ENCODE measurements at regions not wholly inside any gene's neighbourhood (a gene's known extent, or its start where the extent isn't known, plus 50 kb on each side); places are given as distances from the start of the nearest gene placed in this dataset.

DNA sequence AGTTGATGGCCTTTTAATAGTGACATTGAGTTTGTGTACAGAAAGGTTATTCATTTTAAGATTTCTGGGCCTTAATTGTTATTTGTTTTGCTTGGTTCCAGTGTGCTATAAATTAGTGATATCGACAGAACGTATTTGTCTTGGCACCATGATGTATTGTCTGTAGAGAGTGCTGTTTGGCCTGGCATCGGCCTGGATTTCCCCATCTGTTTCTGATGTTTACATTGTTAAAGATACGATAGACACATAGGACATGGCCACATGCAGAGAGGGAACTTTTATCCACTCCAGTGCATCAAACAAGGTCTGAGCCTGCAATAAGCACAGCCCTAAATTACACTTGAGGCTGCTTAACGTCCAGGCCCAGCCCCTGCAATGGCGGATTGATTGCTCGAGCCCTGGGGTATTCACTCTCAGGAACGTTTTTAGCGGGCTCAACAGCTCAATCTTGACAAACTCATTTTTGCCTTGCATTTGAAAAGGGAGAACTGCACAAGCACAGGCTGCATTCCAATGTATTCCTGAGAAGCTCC lies 144.7 kb downstream of the SLC4A3 start:
- Histone ChIP-seq H3K4me1 (ENCODE audit: insufficient read depth, low read length) (no peaks in the 10 kb centered on the region), H3K4me2 (ENCODE audit: low read length) (no peak overlapping the region), H2AFZ (ENCODE audit: low read depth, low read length) (no peak overlapping the region), H3K27ac (ENCODE audit: low read depth, low read length) (no peak overlapping the region), H3K9me3 (ENCODE audit: insufficient read depth, low read depth, low read length) (no peaks in the 10 kb centered on the region), H3K27me3 (ENCODE audit: insufficient read depth, low read length) (no peaks in the 10 kb centered on the region), H3K4me3 (ENCODE audit: insufficient read depth, low read depth, low read length) (no peak overlapping the region), H4K20me1 (ENCODE audit: insufficient read depth, low read length) (no peaks in the 10 kb centered on the region), H3K79me2 (ENCODE audit: insufficient read depth, low read length) (no peaks in the 10 kb centered on the region), H3K9ac (ENCODE audit: low read length) (no peak overlapping the region), H3K36me3 (ENCODE audit: insufficient read depth, low read length) (no peaks in the 10 kb centered on the region)
- H3K4me3 Mint-ChIP-seq (ENCODE audit: unreplicated experiment), result no peak overlapping the region
- DNase-seq (ENCODE audit: low read depth) (no peak), FAIRE-seq (no peak)
- no peaks in the 10 kb centered on the region for H3K36me3 Mint-ChIP-seq (ENCODE audit: low read depth, unreplicated experiment)
- no peak for TF ChIP-seq EZH2 (IDR thresholded peaks at IDR 0.05; ENCODE audit: insufficient read depth, low read length)
- TF ChIP-seq, protein P1, sequence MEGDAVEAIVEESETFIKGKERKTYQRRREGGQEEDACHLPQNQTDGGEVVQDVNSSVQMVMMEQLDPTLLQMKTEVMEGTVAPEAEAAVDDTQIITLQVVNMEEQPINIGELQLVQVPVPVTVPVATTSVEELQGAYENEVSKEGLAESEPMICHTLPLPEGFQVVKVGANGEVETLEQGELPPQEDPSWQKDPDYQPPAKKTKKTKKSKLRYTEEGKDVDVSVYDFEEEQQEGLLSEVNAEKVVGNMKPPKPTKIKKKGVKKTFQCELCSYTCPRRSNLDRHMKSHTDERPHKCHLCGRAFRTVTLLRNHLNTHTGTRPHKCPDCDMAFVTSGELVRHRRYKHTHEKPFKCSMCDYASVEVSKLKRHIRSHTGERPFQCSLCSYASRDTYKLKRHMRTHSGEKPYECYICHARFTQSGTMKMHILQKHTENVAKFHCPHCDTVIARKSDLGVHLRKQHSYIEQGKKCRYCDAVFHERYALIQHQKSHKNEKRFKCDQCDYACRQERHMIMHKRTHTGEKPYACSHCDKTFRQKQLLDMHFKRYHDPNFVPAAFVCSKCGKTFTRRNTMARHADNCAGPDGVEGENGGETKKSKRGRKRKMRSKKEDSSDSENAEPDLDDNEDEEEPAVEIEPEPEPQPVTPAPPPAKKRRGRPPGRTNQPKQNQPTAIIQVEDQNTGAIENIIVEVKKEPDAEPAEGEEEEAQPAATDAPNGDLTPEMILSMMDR (IDR thresholded peaks at IDR 0.05; ENCODE audit: insufficient read depth, low read depth, low read length), result no peak
- peaks cover 3% of the 10 kb centered on the region for H3K9me3 Mint-ChIP-seq (ENCODE audit: unreplicated experiment)
- no peak overlapping the region for H3K27ac Mint-ChIP-seq (ENCODE audit: unreplicated experiment)
- peaks cover 17% of the 10 kb centered on the region for H3K27me3 Mint-ChIP-seq (ENCODE audit: low read depth, unreplicated experiment)
- H3K4me1 Mint-ChIP-seq (ENCODE audit: low read depth, unreplicated experiment), result no peaks in the 10 kb centered on the region

DNA sequence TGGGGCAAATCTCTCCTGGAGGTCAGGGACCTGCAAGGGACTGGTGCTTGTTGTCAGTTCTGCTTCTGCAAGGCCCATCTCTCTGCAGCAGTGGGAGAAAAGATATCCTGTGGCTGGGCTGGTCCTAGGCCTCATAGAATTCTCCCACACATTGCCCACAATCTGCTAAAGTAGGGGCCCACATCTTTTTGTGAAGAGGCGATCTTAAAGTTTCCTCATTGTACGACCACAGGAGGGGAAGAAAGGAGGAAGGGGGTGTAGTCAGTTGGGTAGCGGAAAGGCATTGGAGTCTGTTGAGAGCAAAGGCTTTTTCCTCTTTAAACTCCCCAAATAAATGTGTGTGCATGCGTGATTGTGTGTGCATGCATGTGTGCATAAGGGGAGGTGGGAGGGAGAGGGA lies 145.3 kb downstream of the SLC4A3 start:
- no peak overlapping the region for H3K27ac Mint-ChIP-seq (ENCODE audit: unreplicated experiment)
- H3K36me3 Mint-ChIP-seq (ENCODE audit: low read depth, unreplicated experiment), result no peaks in the 10 kb centered on the region
- peaks cover 3% of the 10 kb centered on the region for H3K9me3 Mint-ChIP-seq (ENCODE audit: unreplicated experiment)
- H3K4me1 Mint-ChIP-seq (ENCODE audit: low read depth, unreplicated experiment), result no peaks in the 10 kb centered on the region
- no peaks in the 10 kb centered on the region for H4K20me1 ChIP-seq (ENCODE audit: insufficient read depth, low read length)
- no peaks in the 10 kb centered on the region for H3K9me3 ChIP-seq (ENCODE audit: insufficient read depth, low read depth, low read length)
- FAIRE-seq, result no peak
- H3K4me1 ChIP-seq (ENCODE audit: insufficient read depth, low read length), result no peaks in the 10 kb centered on the region
- H3K79me2 ChIP-seq (ENCODE audit: insufficient read depth, low read length), result no peaks in the 10 kb centered on the region
- DNase-seq (ENCODE audit: low read depth), result no peak
- no peak overlapping the region for H3K27ac ChIP-seq (ENCODE audit: low read depth, low read length)
- no peak overlapping the region for H2AFZ ChIP-seq (ENCODE audit: low read depth, low read length)
- H3K4me2 ChIP-seq (ENCODE audit: low read length), result no peak overlapping the region
- TF ChIP-seq EZH2 (IDR thresholded peaks at IDR 0.05; ENCODE audit: insufficient read depth, low read length), result no peak
- TF ChIP-seq, protein P1 (IDR thresholded peaks at IDR 0.05; ENCODE audit: insufficient read depth, low read depth, low read length), result no peak
- H3K27me3 Mint-ChIP-seq (ENCODE audit: low read depth, unreplicated experiment), result peaks cover 20% of the 10 kb centered on the region
- no peak overlapping the region for H3K4me3 Mint-ChIP-seq (ENCODE audit: unreplicated experiment)
- no peak overlapping the region for H3K9ac ChIP-seq (ENCODE audit: low read length)
- H3K27me3 ChIP-seq (ENCODE audit: insufficient read depth, low read length), result no peaks in the 10 kb centered on the region
- no peak overlapping the region for H3K4me3 ChIP-seq (ENCODE audit: insufficient read depth, low read depth, low read length)
- H3K36me3 ChIP-seq (ENCODE audit: insufficient read depth, low read length), result no peaks in the 10 kb centered on the region

DNA sequence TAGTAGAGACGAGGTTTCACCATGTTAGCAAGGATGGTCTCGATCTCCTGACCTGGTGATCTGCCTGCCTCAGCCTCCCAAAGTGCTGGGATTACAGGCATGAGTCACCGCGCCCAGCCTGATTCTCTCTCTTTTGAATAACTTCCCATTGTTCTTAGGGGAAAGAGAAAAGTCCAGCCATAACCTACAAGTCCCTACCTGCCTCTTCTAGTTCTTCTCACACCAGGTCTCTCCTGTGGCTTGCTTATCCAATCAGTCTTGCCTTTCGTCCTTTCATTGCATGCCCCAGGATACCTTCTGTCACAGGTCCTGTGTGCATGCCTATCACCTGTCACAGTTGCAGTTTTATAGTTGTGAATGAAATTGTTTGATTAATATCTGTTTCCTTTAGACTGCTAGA lies 148.1 kb downstream of the SLC4A3 start:
- no peaks in the 10 kb centered on the region for H3K9me3 ChIP-seq (ENCODE audit: insufficient read depth, low read depth, low read length)
- Mint-ChIP-seq H3K9me3 (ENCODE audit: unreplicated experiment) (no peaks in the 10 kb centered on the region), H3K4me3 (ENCODE audit: unreplicated experiment) (no peak overlapping the region), H3K4me1 (ENCODE audit: low read depth, unreplicated experiment) (no peaks in the 10 kb centered on the region), H3K27me3 (ENCODE audit: low read depth, unreplicated experiment) (peaks cover 22% of the 10 kb centered on the region), H3K27ac (ENCODE audit: unreplicated experiment) (no peak overlapping the region), H3K36me3 (ENCODE audit: low read depth, unreplicated experiment) (no peaks in the 10 kb centered on the region)
- no peak overlapping the region for H2AFZ ChIP-seq (ENCODE audit: low read depth, low read length)
- DNase-seq (ENCODE audit: low read depth), result no peak
- H3K4me3 ChIP-seq (ENCODE audit: insufficient read depth, low read depth, low read length), result no peak overlapping the region
- no peaks in the 10 kb centered on the region for H4K20me1 ChIP-seq (ENCODE audit: insufficient read depth, low read length)
- no peak for FAIRE-seq
- H3K27ac ChIP-seq (ENCODE audit: low read depth, low read length), result no peak overlapping the region
- no peak overlapping the region for H3K4me2 ChIP-seq (ENCODE audit: low read length)
- no peaks in the 10 kb centered on the region for H3K27me3 ChIP-seq (ENCODE audit: insufficient read depth, low read length)
- no peaks in the 10 kb centered on the region for H3K79me2 ChIP-seq (ENCODE audit: insufficient read depth, low read length)
- no peaks in the 10 kb centered on the region for H3K36me3 ChIP-seq (ENCODE audit: insufficient read depth, low read length)
- no peak overlapping the region for H3K9ac ChIP-seq (ENCODE audit: low read length)
- H3K4me1 ChIP-seq (ENCODE audit: insufficient read depth, low read length), result no peaks in the 10 kb centered on the region
- no peak for TF ChIP-seq EZH2 (IDR thresholded peaks at IDR 0.05; ENCODE audit: insufficient read depth, low read length)
- TF ChIP-seq, protein P1 (IDR thresholded peaks at IDR 0.05; ENCODE audit: insufficient read depth, low read depth, low read length), result no peak
